Prostate gland (tissue), 2 donors: ENCODE measurements at regions not wholly inside any gene's neighbourhood (a gene's known extent, or its start where the extent isn't known, plus 50 kb on each side); places are given as distances from the start of the nearest gene placed in this dataset.

Experiments
- CTCF ChIP-seq, 4 experiments: fragments of 200-600 bp in 2 of 4; fragments of 450-650 bp in 2 of 4; sonication (generic) in 2 of 4; IDR thresholded peaks; 1 replicate in 3 of 4; 2 replicates in 1 of 4; pipeline ENCODE4 v1.5.1; 2016 to 2019; ENCODE audit warnings: antibody characterized with exemption in 4 of 4, mild to moderate bottlenecking in 2 of 4, moderate library complexity in 2 of 4
- POLR2A ChIP-seq: fragments of 450-650 bp; IDR thresholded peaks from one replicate; pipeline ENCODE4 v1.6.1; 2016; ENCODE audit warnings: antibody characterized with exemption, mild to moderate bottlenecking
- POLR2AphosphoS5 ChIP-seq: sonication (generic); formaldehyde crosslinking; IDR thresholded peaks from one replicate; pipeline ENCODE4 v1.6.1; 2017; ENCODE audit warnings: antibody characterized with exemption

- no peak for TF ChIP-seq POLR2AphosphoS5
- TF ChIP-seq CTCF (IDR thresholded peaks at IDR 0.05): no peak
- TF ChIP-seq POLR2A: no peak
These were observed 166.4 kb downstream of the TFAP2C start for GRCh38 chr20:56795492-56795891.
